HFF-Myc (cell line): ENCODE measurements at regions not wholly inside any gene's neighbourhood (a gene's known extent, or its start where the extent isn't known, plus 50 kb on each side); places are given as distances from the start of the nearest gene placed in this dataset.

Experiments
- DNase-seq: peaks from one replicate; pipeline ENCODE4 v3.0.0-alpha.2; 2011; ENCODE audit warnings: low read depth; ENCODE audit errors: extremely low read depth
- H3K4me3 ChIP-seq: replicated peaks from 2 replicates; pipeline ENCODE4 v1.5.1; 2011; ENCODE audit warnings: low read depth, mild to moderate bottlenecking, control low read depth, low read length
- TF ChIP-seq, protein P1 (sequence below): IDR thresholded peaks from 2 replicates; pipeline ENCODE4 v1.5.1; 2012; ENCODE audit warnings: mild to moderate bottlenecking, low read depth, low read length, control low read depth; ENCODE audit errors: missing control alignments

DNA sequence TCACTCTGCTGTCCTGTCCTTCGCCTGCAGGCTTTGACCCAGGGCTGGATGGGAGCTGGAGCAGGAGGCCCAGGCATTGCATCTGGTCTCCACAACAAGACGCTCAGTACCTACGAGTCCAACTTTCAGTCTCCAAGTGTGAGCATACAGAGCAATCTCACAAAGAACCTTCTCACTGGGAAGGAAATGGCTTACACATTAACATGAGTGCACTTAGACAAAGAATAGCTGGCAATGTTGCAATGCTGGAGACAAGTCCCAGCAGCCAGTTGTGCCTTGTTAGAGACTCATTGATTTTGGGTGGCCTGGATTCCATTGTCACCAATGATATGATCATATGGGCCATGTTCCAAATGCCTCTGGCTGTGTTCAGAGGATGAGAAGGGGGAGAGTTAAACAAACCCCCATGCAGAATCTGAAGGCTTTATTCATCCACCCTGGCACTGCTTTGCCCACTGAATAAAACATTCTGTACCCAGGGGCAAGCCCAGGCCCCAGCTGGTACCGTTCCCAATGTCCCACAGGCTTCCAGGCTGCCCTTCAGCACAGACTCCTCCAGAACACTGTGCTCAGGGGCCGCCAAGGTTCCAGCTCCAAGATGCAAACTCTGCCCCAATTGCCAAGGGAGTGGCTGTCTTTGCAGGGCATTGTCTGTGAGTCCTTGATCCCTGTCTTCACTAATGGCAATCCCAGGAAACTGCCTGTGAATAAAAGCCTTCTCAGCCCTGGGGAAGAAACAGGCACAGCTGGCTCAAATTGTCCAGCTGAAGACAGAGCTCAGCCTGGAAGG is 185.5 kb downstream of the HSD17B3 start:
- DNase-seq = no peak
- TF ChIP-seq, protein P1, sequence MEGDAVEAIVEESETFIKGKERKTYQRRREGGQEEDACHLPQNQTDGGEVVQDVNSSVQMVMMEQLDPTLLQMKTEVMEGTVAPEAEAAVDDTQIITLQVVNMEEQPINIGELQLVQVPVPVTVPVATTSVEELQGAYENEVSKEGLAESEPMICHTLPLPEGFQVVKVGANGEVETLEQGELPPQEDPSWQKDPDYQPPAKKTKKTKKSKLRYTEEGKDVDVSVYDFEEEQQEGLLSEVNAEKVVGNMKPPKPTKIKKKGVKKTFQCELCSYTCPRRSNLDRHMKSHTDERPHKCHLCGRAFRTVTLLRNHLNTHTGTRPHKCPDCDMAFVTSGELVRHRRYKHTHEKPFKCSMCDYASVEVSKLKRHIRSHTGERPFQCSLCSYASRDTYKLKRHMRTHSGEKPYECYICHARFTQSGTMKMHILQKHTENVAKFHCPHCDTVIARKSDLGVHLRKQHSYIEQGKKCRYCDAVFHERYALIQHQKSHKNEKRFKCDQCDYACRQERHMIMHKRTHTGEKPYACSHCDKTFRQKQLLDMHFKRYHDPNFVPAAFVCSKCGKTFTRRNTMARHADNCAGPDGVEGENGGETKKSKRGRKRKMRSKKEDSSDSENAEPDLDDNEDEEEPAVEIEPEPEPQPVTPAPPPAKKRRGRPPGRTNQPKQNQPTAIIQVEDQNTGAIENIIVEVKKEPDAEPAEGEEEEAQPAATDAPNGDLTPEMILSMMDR = no peak
- no peak overlapping the region for H3K4me3 ChIP-seq

DNA sequence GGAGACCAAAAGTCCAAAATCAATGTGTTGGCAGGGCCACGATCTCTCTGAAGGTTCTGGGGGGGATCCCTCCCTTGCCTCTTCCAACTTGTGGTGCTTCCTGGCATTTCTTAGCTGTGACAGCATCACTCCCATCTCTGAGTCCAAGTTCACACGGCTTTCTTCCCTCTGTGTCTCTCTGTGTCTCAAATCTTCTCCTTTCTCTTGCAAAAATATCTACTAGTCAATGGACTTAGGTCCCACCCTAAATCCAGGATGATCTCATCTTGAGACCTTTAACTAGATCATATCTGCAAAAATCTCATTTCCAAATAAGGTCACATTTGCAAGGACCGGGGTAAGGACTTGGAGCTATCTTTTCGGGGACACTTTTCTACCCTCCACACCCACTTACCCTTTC is 186.1 kb downstream of the HSD17B3 start:
- TF ChIP-seq, protein P1 = no peak
- no peak for DNase-seq
- no peak overlapping the region for H3K4me3 ChIP-seq

DNA sequence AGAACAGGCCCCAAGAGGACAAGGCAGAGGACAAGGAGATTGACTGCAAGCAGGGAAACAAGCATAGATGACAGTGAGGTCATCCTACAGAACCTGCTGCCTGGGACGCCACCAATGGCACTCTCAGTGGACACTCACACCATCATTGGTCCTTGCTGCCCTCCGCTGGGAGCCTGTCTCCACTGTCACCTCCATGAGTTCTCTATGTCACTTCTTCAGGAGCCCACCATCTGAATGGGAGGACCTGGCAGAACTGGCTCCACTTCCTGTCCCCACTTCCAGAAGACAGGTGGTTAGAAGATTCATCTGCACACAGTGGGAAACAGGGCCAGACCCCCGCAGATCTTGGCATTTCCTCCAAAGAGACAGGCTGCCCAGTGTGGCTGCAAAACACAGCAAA is 188.9 kb downstream of the HSD17B3 start:
- DNase-seq = no peak
- H3K4me3 ChIP-seq = no peak overlapping the region
- TF ChIP-seq, protein P1 = no peak

DNA sequence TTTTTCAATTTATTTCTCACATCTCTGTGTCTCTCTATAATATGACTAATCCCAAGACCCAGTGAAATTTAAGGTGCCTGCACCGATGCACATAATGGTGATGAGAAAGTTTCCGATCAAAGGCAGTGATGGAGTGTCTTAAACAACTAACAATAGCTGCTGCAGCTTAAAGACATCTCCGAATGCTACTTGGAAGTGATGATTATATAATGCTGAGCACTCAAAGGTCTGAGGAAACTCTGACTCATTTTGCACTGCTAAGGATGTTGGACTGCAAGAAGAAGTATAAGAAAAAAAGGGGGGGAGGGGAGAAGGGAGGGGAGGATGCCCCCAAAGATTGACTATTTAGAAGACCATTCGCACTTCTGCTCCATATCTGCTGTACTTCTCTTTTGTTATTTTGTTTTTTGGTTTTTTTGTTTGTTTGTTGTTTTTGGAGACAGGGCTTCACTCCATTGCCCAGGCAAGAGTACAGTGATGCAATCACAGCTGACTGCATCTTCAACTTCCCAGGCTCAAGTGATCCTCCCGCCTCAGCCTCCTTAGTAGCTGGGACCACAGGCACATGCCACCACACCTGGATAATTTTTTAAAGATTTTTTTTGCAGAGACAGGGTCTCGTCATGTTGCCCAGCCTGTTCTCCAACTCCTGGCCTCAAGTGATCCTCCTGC is 192.2 kb downstream of the HSD17B3 start:
- no peak overlapping the region for H3K4me3 ChIP-seq
- DNase-seq = no peak
- TF ChIP-seq, protein P1 = no peak

DNA sequence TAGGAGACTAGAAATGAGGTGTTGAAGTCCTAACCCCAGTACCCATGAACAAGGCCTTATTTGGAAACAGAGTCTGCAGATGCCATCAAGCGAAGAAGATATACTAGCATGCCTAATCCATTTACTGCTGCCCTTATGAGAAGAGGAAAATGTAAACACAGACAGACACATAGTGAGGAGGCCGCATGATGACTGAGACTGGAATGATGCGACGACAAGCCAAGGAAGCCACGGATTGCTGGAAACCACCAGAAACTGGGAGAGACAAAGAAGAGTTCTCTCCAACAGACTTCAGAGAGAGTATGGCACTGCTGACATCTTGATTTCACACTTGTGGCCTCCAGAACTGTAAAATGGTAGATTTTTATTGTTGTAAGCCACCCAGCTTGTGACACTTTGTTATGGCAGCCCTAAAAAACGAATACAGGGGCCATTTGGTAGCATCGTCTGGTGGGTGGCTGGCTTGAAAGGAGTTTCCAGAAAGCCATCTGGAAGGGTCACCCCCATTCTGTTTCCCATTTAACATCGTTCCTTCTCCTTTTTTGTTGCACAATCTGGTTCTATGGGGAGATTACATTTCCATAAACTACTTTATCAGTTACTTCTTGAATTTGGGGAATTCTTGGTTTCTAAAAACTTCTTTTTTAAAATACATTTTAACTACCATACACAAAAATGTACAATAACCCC is 193.1 kb downstream of the HSD17B3 start:
- H3K4me3 ChIP-seq = no peak overlapping the region
- TF ChIP-seq, protein P1 = no peak
- no peak for DNase-seq

DNA sequence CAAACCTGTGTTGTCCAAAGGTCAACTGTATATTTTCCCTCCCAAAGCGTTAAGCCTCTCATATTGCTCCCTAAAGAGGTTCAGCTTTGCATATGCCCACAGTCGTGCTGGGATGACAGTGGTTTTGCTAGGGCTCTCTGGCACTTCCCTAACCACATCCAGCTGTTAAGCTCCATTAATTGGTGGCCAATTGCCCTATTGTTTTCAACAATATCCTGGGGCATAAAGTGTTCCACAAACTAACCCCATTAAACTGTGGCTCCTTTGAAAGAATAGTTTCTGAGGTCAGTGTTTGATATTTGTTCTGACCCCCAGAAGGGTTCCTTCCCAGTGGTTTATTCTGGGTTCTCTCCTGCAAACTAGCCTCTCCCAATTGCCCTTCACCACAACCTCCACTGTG is 194.5 kb downstream of the HSD17B3 start:
- DNase-seq = no peak
- TF ChIP-seq, protein P1 = no peak
- H3K4me3 ChIP-seq = no peak overlapping the region
